ENCODE measurements at regions not wholly inside any gene's neighbourhood (a gene's known extent, or its start where the extent isn't known, plus 50 kb on each side); places are given as distances from the start of the nearest gene placed in this dataset.

GRCh38 chr1:119565131-119565772, 58.2 kb downstream of the HSD3B1 start:
- TF ChIP-seq CTCF (IDR thresholded peaks at IDR 0.05 in 8 of 11, conservative IDR thresholded peaks at IDR 0.05 in 3 of 11), result no peak
- TF ChIP-seq POLR2A (IDR thresholded peaks at IDR 0.05), result no peak
- no peak for TF ChIP-seq POLR2AphosphoS5 (IDR thresholded peaks at IDR 0.05)
